K562 (cell line): ENCODE measurements at regions not wholly inside any gene's neighbourhood (a gene's known extent, or its start where the extent isn't known, plus 50 kb on each side); places are given as distances from the start of the nearest gene placed in this dataset.

Source experiments
- ATAC-seq: fragments of 200-7000 bp; cut with Tn5 transposase; 3 replicates; pipeline ENCODE4 v1.9.1; 2020; ENCODE audit warnings: moderate library complexity
- BruUV-seq: library from RNA; stranded (reverse); fragments of 400-500 nt; replicated peaks from 2 replicates; lab custom pipeline; 2021; lab: Mats Ljungman, UMichigan
- CTCF ChIA-PET: fragments of 300-600 bp; formaldehyde crosslinking; extraction: SDS; loops from one replicate; lab custom pipeline; 2021; ENCODE audit warnings: low intra/inter-chr PET ratio; lab: Yijun Ruan, JAX
- POLR2A ChIA-PET: fragments of 300-600, 350-650 bp; sonication (Branson Sonifier 250); formaldehyde crosslinking; extraction: SDS; loops from one replicate; lab custom pipeline; 2021; ENCODE audit warnings: antibody characterized with exemption, inconsistent platforms; lab: Yijun Ruan, JAX
- DNase-seq, 4 experiments: peaks; one replicate each; pipeline versions ENCODE4 v3.0.0 to v3.0.0-alpha.2; 2011 to 2018; ENCODE audit warnings: low spot score in 3 of 4, mixed read lengths in 3 of 4; ENCODE audit errors: extremely low read depth in 1 of 4
- FAIRE-seq: peaks from 2 replicates; lab custom pipeline; 2011; peaks lifted over from hg19 to GRCh38; lab: Jason Lieb, UNC
- H2AFZ ChIP-seq: 2 replicates; pipeline ENCODE4 v1.6.0; 2011; ENCODE audit warnings: low read depth, low read length, control low read depth, inconsistent platforms
- H3K27ac ChIP-seq: fragments of 200-600 bp; 3 replicates; pipeline ENCODE4 v1.8.0; 2011; ENCODE audit warnings: low read depth, mild to moderate bottlenecking, control low read depth, inconsistent platforms, low read length, moderate library complexity, mixed read lengths; ENCODE audit errors: extremely low read depth
- H3K27me3 ChIP-seq, 2 experiments: fragments of 300-600 bp in 1 of 2; 2 replicates in 1 of 2; 3 replicates in 1 of 2; pipeline versions ENCODE4 v1.6.0 to v1.8.0; 2011; ENCODE audit warnings: inconsistent platforms in 2 of 2, low read length in 2 of 2, mild to moderate bottlenecking in 1 of 2, mixed read lengths in 1 of 2, moderate library complexity in 1 of 2; ENCODE audit not compliant: control insufficient read depth in 2 of 2, insufficient read depth in 2 of 2
- H3K36me3 ChIP-seq: fragments of 300-600 bp; 3 replicates; pipeline ENCODE4 v1.8.0; 2011; ENCODE audit warnings: mild to moderate bottlenecking, low read length, inconsistent platforms; ENCODE audit not compliant: control insufficient read depth, insufficient read depth
- H3K4me1 ChIP-seq, 2 experiments: fragments of 200-600 bp in 1 of 2; replicated peaks in 1 of 2; 2 replicates in 1 of 2; 3 replicates in 1 of 2; pipeline versions ENCODE4 v1.5.1 to v1.8.0; 2011; ENCODE audit warnings: inconsistent platforms in 2 of 2, low read length in 2 of 2, mild to moderate bottlenecking in 1 of 2, mixed read lengths in 1 of 2, moderate library complexity in 1 of 2; ENCODE audit not compliant: control insufficient read depth in 2 of 2, insufficient read depth in 2 of 2
- H3K4me2 ChIP-seq: 2 replicates; pipeline ENCODE4 v1.6.1; 2011; ENCODE audit warnings: low read length, control low read depth, inconsistent platforms, mixed read lengths; ENCODE audit not compliant: insufficient read depth
- H3K4me3 ChIP-seq: fragments of 200-600 bp; sonication (generic), shearing (Covaris generic); 2 replicates; pipeline ENCODE4 v1.5.1; 2016; ENCODE audit warnings: control low read depth, inconsistent platforms
- H3K79me2 ChIP-seq: fragments of 200-600 bp; 3 replicates; pipeline ENCODE4 v1.8.0; 2011; ENCODE audit warnings: low read length, inconsistent platforms; ENCODE audit not compliant: control insufficient read depth, insufficient read depth
- H3K9ac ChIP-seq, 2 experiments: 2 replicates each; pipeline versions ENCODE4 v1.6.0 to v1.6.1; 2011; ENCODE audit warnings: low read depth in 2 of 2, low read length in 2 of 2, control low read depth in 1 of 2, inconsistent platforms in 1 of 2, mild to moderate bottlenecking in 1 of 2, mixed read lengths in 1 of 2; ENCODE audit not compliant: insufficient read depth in 1 of 2
- H3K9me1 ChIP-seq: one replicate; pipeline ENCODE4 v1.6.0; 2011; ENCODE audit warnings: inconsistent platforms, mild to moderate bottlenecking, low read length, moderate library complexity; ENCODE audit not compliant: control insufficient read depth, insufficient read depth
- H3K9me3 ChIP-seq: replicated peaks from 2 replicates; pipeline ENCODE4 v1.5.1; 2011; ENCODE audit warnings: low read depth, low read length, inconsistent platforms; ENCODE audit not compliant: control insufficient read depth, insufficient read depth
- H4K20me1 ChIP-seq: replicated peaks from 2 replicates; pipeline ENCODE4 v1.6.1; 2011; ENCODE audit warnings: low read length, inconsistent platforms, mixed read lengths; ENCODE audit not compliant: control insufficient read depth, insufficient read depth
- FOXM1 ChIP-seq, 2 experiments: fragments of 450-650 bp in 1 of 2; sonication (generic) in 1 of 2; formaldehyde crosslinking in 1 of 2; IDR thresholded peaks; 2 replicates each; pipeline versions ENCODE4 v1.6.1 to v1.9.0; 2017 to 2022; ENCODE audit warnings: low read depth in 2 of 2, mild to moderate bottlenecking in 2 of 2, missing genetic modification reagents in 1 of 2, moderate library complexity in 1 of 2
- HIVEP1 ChIP-seq: fragments of 250-450 bp; sonication (Bioruptor Pico); IDR thresholded peaks from 2 replicates; pipeline ENCODE4 v1.4.0; 2020; ENCODE audit warnings: mild to moderate bottlenecking
- MIER1 ChIP-seq: fragments of 450-650 bp; IDR thresholded peaks from 2 replicates; pipeline ENCODE4 v1.6.1; 2016; ENCODE audit warnings: antibody characterized with exemption, mild to moderate bottlenecking, low read depth
- YY1 ChIP-seq, 3 experiments: IDR thresholded peaks; 2 replicates each; pipeline ENCODE4 v1.6.1; 2011; ENCODE audit warnings: low read length in 2 of 3, mild to moderate bottlenecking in 2 of 3, moderate library complexity in 2 of 3, borderline replicate concordance in 1 of 3, control low read depth in 1 of 3, low read depth in 1 of 3; ENCODE audit not compliant: insufficient read depth in 3 of 3, insufficient replicate concordance in 2 of 3, control insufficient read depth in 1 of 3, insufficient read length in 1 of 3; ENCODE audit errors: extremely low read depth in 1 of 3
- WGBS: fragments of 100-300 bp; shearing (Covaris generic); methylation state at CpG from one replicate; pipeline ENCODE4 v1.1.6; 2016; ENCODE audit warnings: low coverage, mixed read lengths; ENCODE audit not compliant: insufficient coverage; ENCODE audit errors: missing lambda C conversion rate; 5-methylcytosine and 5-hydroxymethylcytosine counted together
- in situ Hi-C: fragments of 300-500 bp; cut with MboI; formaldehyde crosslinking; loops from 4 replicates; pipeline ENCODE4 v1.15.0; 2018; ENCODE audit warnings: inconsistent platforms, mixed read lengths
- intact Hi-C: fragments of 100-400 bp; cut with micrococcal nuclease; formaldehyde crosslinking; loops from 2 replicates; pipeline ENCODE4 v1.14.2; 2022
- TF ChIP-seq, protein P1 (sequence below): fragments of 450-650 bp; IDR thresholded peaks from 2 replicates; pipeline ENCODE4 v1.6.1; 2016; ENCODE audit warnings: antibody characterized with exemption

DNA sequence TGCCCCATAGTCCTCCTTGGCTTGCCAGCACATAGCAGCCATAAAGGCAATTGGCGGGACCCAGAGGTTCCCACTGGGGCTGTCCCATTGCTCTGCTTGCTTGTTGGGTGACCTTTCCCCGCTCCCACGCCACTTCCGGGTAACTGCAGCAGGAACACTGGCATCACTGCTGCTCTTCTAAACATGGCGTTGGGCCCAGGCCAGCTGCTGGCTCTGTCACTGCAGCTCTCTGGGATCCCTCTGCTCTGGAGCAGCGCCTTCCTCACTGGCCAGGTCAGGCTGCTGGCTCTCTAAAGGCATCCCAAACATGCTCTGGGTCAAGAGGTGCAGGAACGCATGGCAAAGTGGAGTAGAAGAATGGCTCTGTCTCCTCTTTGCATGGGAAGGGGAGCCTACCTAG is 92.9 kb downstream of the DRD1 start:
- H3K79me2 ChIP-seq = no peaks in the 10 kb centered on the region
- H3K27me3 ChIP-seq = peaks cover 0 to 15% of the 10 kb centered on the region in 2 experiments; a peak in 2 of 5 replicates
- H2AFZ ChIP-seq = no peak overlapping the region
- no peaks in the 10 kb centered on the region for H3K4me1 ChIP-seq
- intact Hi-C loops = no loop called here
- no TSS peak for BruUV-seq
- no peaks in the 10 kb centered on the region for H3K9me3 ChIP-seq
- ATAC-seq = no peak
- CTCF ChIA-PET = no interaction called here
- H3K36me3 ChIP-seq = no peaks in the 10 kb centered on the region
- no peak overlapping the region for H3K27ac ChIP-seq
- POLR2A ChIA-PET = no interaction called here
- H3K9me1 ChIP-seq = no peaks in the 10 kb centered on the region
- WGBS = 0% methylated on average over 7 of the region's 7 CpGs
- H3K4me3 ChIP-seq = no peak overlapping the region
- DNase-seq = no peak
- H3K4me2 ChIP-seq = no peak overlapping the region
- FAIRE-seq = no peak
- in situ Hi-C loops = no loop called here
- TF ChIP-seq MIER1 (no peak), YY1 (IDR thresholded peaks at IDR 0.05; ENCODE audit: borderline replicate concordance in 1 of 3, control insufficient read depth in 1 of 3, extremely low read depth in 1 of 3, insufficient read depth in 3 of 3, insufficient read length in 1 of 3, insufficient replicate concordance in 2 of 3, low read depth in 1 of 3, low read length in 2 of 3) (no peak), HIVEP1 (CRISPR knock-in tag) (no peak), FOXM1 (IDR thresholded peaks at IDR 0.05; ENCODE audit: low read depth) (no peak), FOXM1 (CRISPR knock-in tag; IDR thresholded peaks at IDR 0.05; ENCODE audit: low read depth) (no peak)
- TF ChIP-seq, protein P1, sequence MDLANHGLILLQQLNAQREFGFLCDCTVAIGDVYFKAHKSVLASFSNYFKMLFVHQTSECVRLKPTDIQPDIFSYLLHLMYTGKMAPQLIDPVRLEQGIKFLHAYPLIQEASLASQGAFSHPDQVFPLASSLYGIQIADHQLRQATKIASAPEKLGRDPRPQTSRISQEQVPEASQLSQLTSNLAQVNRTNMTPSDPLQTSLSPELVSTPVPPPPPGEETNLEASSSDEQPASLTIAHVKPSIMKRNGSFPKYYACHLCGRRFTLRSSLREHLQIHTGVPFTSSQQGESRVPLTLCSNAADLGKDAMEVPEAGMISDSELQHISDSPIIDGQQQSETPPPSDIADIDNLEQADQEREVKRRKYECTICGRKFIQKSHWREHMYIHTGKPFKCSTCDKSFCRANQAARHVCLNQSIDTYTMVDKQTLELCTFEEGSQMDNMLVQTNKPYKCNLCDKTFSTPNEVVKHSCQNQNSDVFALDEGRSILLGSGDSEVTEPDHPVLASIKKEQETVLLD = no peak
- H4K20me1 ChIP-seq = no peaks in the 10 kb centered on the region
- no peak overlapping the region for H3K9ac ChIP-seq
